K562 (cell line): ENCODE measurements at regions not wholly inside any gene's neighbourhood (a gene's known extent, or its start where the extent isn't known, plus 50 kb on each side); places are given as distances from the start of the nearest gene placed in this dataset.

Experiments used
- BCL6 ChIP-seq: fragments of 250-450 bp; sonication (Bioruptor Pico); IDR thresholded peaks from 2 replicates; pipeline ENCODE4 v1.4.0; 2020
- BHLHE40 ChIP-seq: IDR thresholded peaks from 2 replicates; pipeline ENCODE4 v1.6.1; 2011; ENCODE audit warnings: low read length, improper control_type of control experiment
- EP300 ChIP-seq: IDR thresholded peaks from 2 replicates; pipeline ENCODE4 v1.6.1; 2012; ENCODE audit warnings: low read length, improper control_type of control experiment
- POLR2A ChIP-seq: fragments of 450-650 bp; conservative IDR thresholded peaks from 2 replicates; pipeline ENCODE4 v1.6.1; 2016
- SP1 ChIP-seq: sonication (generic); formaldehyde crosslinking; IDR thresholded peaks from 2 replicates; pipeline ENCODE4 v1.8.1; 2022; ENCODE audit warnings: mild to moderate bottlenecking, missing genetic modification reagents
- TARDBP ChIP-seq: fragments of 450-650 bp; IDR thresholded peaks from 2 replicates; pipeline ENCODE4 v1.6.1; 2016
- ZNF217 ChIP-seq: sonication (generic); formaldehyde crosslinking; IDR thresholded peaks from 2 replicates; pipeline ENCODE4 v1.8.0; 2022; ENCODE audit warnings: mild to moderate bottlenecking, missing genetic modification reagents
- ZNF644 ChIP-seq: fragments of 200-800 bp; sonication (Bioruptor generic); IDR thresholded peaks from 2 replicates; pipeline ENCODE4 v1.6.1; 2016; ENCODE audit warnings: low read depth, missing genetic modification characterization, missing compliant biosample characterization
- ZNF780A ChIP-seq: fragments of 250-450 bp; sonication (Bioruptor Pico); IDR thresholded peaks from 2 replicates; pipeline ENCODE4 v1.5.0; 2021; ENCODE audit warnings: mild to moderate bottlenecking
- TF ChIP-seq, protein P1 (sequence below): fragments of 250-450 bp; sonication (Bioruptor Pico); IDR thresholded peaks from 2 replicates; pipeline ENCODE4 v1.8.0; 2021; ENCODE audit warnings: borderline replicate concordance, mild to moderate bottlenecking, moderate library complexity; ENCODE audit not compliant: poor library complexity, severe bottlenecking
- TF ChIP-seq, protein P2 (sequence below): IDR thresholded peaks from 2 replicates; pipeline ENCODE4 v1.6.1; 2012; ENCODE audit warnings: low read depth, low read length, improper control_type of control experiment, borderline replicate concordance
- TF ChIP-seq, protein P3 (sequence below): sonication (generic); formaldehyde crosslinking; IDR thresholded peaks from 2 replicates; pipeline ENCODE4 v1.8.1; 2022; ENCODE audit warnings: missing genetic modification reagents
- TF ChIP-seq, protein P4 (sequence below), 3 experiments: IDR thresholded peaks in 2 of 3; conservative IDR thresholded peaks in 1 of 3; 2 replicates each; pipeline ENCODE4 v1.5.1; 2011 to 2012; ENCODE audit warnings: low read length in 3 of 3, mild to moderate bottlenecking in 3 of 3, control low read depth in 2 of 3, improper control_type of control experiment in 1 of 3, inconsistent platforms in 1 of 3, low read depth in 1 of 3, mixed read lengths in 1 of 3, moderate library complexity in 1 of 3; ENCODE audit not compliant: insufficient read depth in 2 of 3

DNA sequence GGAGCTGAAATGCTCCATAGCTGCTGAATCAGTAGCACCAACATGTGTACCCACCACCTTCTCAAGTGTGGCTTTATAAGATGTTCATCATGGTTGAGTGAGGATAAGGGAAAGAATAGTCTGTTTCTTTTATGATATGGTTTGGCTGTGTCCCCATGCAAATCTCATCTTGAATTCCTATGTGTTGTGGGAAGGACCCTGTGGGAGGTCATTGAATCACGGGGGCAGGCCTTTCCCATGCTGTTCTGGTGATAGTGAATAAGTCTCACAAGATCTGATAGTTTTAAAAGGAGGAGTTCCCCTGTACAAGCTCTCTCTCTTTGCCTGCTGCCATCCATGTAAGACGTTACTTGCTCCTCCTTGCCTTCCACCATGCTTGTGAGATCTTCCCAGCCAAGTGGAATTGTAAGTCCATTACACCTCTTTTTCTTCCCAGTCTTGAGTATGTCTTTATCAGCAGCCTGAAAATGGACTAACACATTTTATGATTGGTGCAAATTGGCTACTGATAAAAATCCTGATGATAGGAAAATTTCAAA lies 799.9 kb downstream of the TNS3 start:
- TF ChIP-seq, protein P1, sequence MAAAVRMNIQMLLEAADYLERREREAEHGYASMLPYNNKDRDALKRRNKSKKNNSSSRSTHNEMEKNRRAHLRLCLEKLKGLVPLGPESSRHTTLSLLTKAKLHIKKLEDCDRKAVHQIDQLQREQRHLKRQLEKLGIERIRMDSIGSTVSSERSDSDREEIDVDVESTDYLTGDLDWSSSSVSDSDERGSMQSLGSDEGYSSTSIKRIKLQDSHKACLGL (CRISPR knock-in tag) = no peak
- TF ChIP-seq, protein P2, sequence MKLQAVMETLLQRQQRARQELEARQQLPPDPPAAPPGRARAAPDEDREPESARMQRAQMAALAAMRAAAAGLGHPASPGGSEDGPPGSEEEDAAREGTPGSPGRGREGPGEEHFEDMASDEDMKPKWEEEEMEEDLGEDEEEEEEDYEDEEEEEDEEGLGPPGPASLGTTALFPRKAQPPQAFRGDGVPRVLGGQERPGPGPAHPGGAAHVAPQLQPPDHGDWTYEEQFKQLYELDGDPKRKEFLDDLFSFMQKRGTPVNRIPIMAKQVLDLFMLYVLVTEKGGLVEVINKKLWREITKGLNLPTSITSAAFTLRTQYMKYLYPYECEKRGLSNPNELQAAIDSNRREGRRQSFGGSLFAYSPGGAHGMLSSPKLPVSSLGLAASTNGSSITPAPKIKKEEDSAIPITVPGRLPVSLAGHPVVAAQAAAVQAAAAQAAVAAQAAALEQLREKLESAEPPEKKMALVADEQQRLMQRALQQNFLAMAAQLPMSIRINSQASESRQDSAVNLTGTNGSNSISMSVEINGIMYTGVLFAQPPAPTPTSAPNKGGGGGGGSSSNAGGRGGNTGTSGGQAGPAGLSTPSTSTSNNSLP = no peak
- TF ChIP-seq POLR2A (no peak), BCL6 (no peak), EP300 (no peak), ZNF780A (no peak), BHLHE40 (no peak), ZNF217 (CRISPR knock-in tag) (no peak), TARDBP (no peak), SP1 (CRISPR knock-in tag) (no peak), ZNF644 (no peak)
- TF ChIP-seq, protein P3, sequence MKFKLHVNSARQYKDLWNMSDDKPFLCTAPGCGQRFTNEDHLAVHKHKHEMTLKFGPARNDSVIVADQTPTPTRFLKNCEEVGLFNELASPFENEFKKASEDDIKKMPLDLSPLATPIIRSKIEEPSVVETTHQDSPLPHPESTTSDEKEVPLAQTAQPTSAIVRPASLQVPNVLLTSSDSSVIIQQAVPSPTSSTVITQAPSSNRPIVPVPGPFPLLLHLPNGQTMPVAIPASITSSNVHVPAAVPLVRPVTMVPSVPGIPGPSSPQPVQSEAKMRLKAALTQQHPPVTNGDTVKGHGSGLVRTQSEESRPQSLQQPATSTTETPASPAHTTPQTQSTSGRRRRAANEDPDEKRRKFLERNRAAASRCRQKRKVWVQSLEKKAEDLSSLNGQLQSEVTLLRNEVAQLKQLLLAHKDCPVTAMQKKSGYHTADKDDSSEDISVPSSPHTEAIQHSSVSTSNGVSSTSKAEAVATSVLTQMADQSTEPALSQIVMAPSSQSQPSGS = no peak
- TF ChIP-seq, protein P4, sequence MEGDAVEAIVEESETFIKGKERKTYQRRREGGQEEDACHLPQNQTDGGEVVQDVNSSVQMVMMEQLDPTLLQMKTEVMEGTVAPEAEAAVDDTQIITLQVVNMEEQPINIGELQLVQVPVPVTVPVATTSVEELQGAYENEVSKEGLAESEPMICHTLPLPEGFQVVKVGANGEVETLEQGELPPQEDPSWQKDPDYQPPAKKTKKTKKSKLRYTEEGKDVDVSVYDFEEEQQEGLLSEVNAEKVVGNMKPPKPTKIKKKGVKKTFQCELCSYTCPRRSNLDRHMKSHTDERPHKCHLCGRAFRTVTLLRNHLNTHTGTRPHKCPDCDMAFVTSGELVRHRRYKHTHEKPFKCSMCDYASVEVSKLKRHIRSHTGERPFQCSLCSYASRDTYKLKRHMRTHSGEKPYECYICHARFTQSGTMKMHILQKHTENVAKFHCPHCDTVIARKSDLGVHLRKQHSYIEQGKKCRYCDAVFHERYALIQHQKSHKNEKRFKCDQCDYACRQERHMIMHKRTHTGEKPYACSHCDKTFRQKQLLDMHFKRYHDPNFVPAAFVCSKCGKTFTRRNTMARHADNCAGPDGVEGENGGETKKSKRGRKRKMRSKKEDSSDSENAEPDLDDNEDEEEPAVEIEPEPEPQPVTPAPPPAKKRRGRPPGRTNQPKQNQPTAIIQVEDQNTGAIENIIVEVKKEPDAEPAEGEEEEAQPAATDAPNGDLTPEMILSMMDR (IDR thresholded peaks at IDR 0.05 in 2 of 3, conservative IDR thresholded peaks at IDR 0.05 in 1 of 3; ENCODE audit: insufficient read depth in 2 of 3, low read depth in 1 of 3, low read length in 3 of 3) = no peak
